Upper lobe of left lung (tissue), 6 donors: ENCODE measurements at regions not wholly inside any gene's neighbourhood (a gene's known extent, or its start where the extent isn't known, plus 50 kb on each side); places are given as distances from the start of the nearest gene placed in this dataset.
"Not testable (repeated sequence)": the region's sequence is repeated elsewhere in the genome, so short reads cannot be mapped to it uniquely, and the experiment has no call there.

Experiments used
- ATAC-seq, 2 donors: fragments of 200-7000 bp; cut with Tn5 transposase; one replicate each; pipeline ENCODE4 v1.9.1; 2022; ENCODE audit warnings: mild to moderate bottlenecking in 2 of 2, moderate library complexity in 2 of 2; ENCODE audit not compliant: low FRiP score in 2 of 2
- DNase-seq, 2 donors: peaks; one replicate each; pipeline ENCODE4 v3.0.0-alpha.2; 2019 to 2020
- H3K27ac ChIP-seq, 4 donors: fragments of 200-600 bp; sonication (generic); one replicate each; pipeline ENCODE4 v1.5.1; 2016 to 2019
- H3K27me3 ChIP-seq, 4 donors: fragments of 200-600 bp; sonication (generic); one replicate each; pipeline ENCODE4 v1.5.1; 2017 to 2019
- H3K36me3 ChIP-seq, 4 donors: fragments of 200-600 bp; sonication (generic); one replicate each; pipeline ENCODE4 v1.5.1; 2016 to 2019
- H3K4me1 ChIP-seq, 4 donors: fragments of 200-600 bp; sonication (generic); one replicate each; pipeline ENCODE4 v1.5.1; 2018 to 2019
- H3K4me3 ChIP-seq, 4 donors: fragments of 200-600 bp; sonication (generic); one replicate each; pipeline ENCODE4 v1.5.1; 2017 to 2019; ENCODE audit warnings: mild to moderate bottlenecking in 2 of 4, moderate library complexity in 1 of 4
- H3K9me3 ChIP-seq, 4 donors: fragments of 200-600 bp; sonication (generic); one replicate each; pipeline ENCODE4 v1.5.1; 2018 to 2019
- CTCF ChIP-seq, 6 experiments: fragments of 450-650 bp in 4 of 6; fragments of 200-600 bp in 2 of 6; sonication (generic) in 2 of 6; IDR thresholded peaks; one replicate each; pipeline ENCODE4 v1.5.1; 2016 to 2019; ENCODE audit warnings: antibody characterized with exemption in 6 of 6
- EP300 ChIP-seq, 4 donors: sonication (generic); formaldehyde crosslinking; IDR thresholded peaks; one replicate each; pipeline ENCODE4 v1.5.1; 2017; ENCODE audit warnings: antibody characterized with exemption in 4 of 4, control low read depth in 2 of 4
- POLR2A ChIP-seq, 4 donors: fragments of 450-650 bp; IDR thresholded peaks; one replicate each; pipeline ENCODE4 v1.5.1; 2016 to 2017; ENCODE audit warnings: antibody characterized with exemption in 4 of 4, mild to moderate bottlenecking in 2 of 4
- POLR2AphosphoS5 ChIP-seq, 2 donors: sonication (generic); formaldehyde crosslinking; IDR thresholded peaks; one replicate each; pipeline ENCODE4 v1.5.1; 2017; ENCODE audit warnings: antibody characterized with exemption in 2 of 2
- WGBS, 2 donors: methylation state at CpG; one replicate each; pipeline ENCODE4 v1.1.5; 2017 to 2018; 5-methylcytosine and 5-hydroxymethylcytosine counted together
- donor health status: DM: no; HTN: no; CAD: no; lungs with moderate emphysema.
- donor health status: DM: no; HTN: yes; CAD: no; lungs with severe emphysema.

GRCh38 chr15:31636911-31637310 is 310.3 kb downstream of the KLF13 start:
- not testable (repeated sequence) for H3K36me3 ChIP-seq, H3K4me1 ChIP-seq, H3K27ac ChIP-seq, ATAC-seq, H3K9me3 ChIP-seq, H3K27me3 ChIP-seq, DNase-seq, H3K4me3 ChIP-seq
- 67 to 83% methylated on average over 1 of the region's 1 CpG for WGBS, 2 donors

- DNase-seq, H3K4me3 ChIP-seq, H3K36me3 ChIP-seq, H3K9me3 ChIP-seq, ATAC-seq, H3K4me1 ChIP-seq, H3K27ac ChIP-seq, H3K27me3 ChIP-seq: not testable (repeated sequence)
- 74 to 75% methylated on average over 4 to 5 of the region's 5 CpGs for WGBS, 2 donors
These were observed 317.3 kb downstream of the KLF13 start for GRCh38 chr15:31643955-31644354.

GRCh38 chr15:31644761-31645160 is 318.1 kb downstream of the KLF13 start:
- WGBS, 2 donors = 76 to 92% methylated on average over 2 to 3 of the region's 3 CpGs
- not testable (repeated sequence) for DNase-seq, ATAC-seq, H3K36me3 ChIP-seq, H3K27ac ChIP-seq, H3K4me1 ChIP-seq, H3K9me3 ChIP-seq, H3K27me3 ChIP-seq, H3K4me3 ChIP-seq

GRCh38 chr15:31647337-31647826 is 320.7 kb downstream of the KLF13 start:
- H3K4me1 ChIP-seq, H3K27me3 ChIP-seq, H3K27ac ChIP-seq, H3K4me3 ChIP-seq, H3K36me3 ChIP-seq, DNase-seq, ATAC-seq, H3K9me3 ChIP-seq: not testable (repeated sequence)
- 40 to 43% methylated on average over 3 of the region's 5 CpGs for WGBS, 2 donors

- not testable (repeated sequence) for H3K4me1 ChIP-seq, H3K4me3 ChIP-seq, ATAC-seq, H3K9me3 ChIP-seq, H3K36me3 ChIP-seq, H3K27ac ChIP-seq, H3K27me3 ChIP-seq
- DNase-seq = peak in 1 of 2 donors; percentile 49
- WGBS, 2 donors = 84 to 85% methylated on average over 7 of the region's 7 CpGs
These were observed 323.0 kb downstream of the KLF13 start for GRCh38 chr15:31649634-31650033.

- peak in 2 of 6 experiments; percentile 22 to 32 for TF ChIP-seq CTCF (IDR thresholded peaks at IDR 0.05)
- peak in 1 of 2 donors; percentile 87 for ATAC-seq
- H3K4me1 ChIP-seq, H3K27ac ChIP-seq, H3K9me3 ChIP-seq, H3K4me3 ChIP-seq, H3K27me3 ChIP-seq, H3K36me3 ChIP-seq: not testable (repeated sequence)
- peak in 1 of 2 donors; percentile 60 for DNase-seq
- 0% methylated on average over 1 of the region's 6 CpGs for WGBS, 2 donors
These were observed 323.5 kb downstream of the KLF13 start for GRCh38 chr15:31650055-31650701.

- not testable (repeated sequence) for H3K27ac ChIP-seq, H3K4me3 ChIP-seq, H3K36me3 ChIP-seq, DNase-seq, ATAC-seq, H3K27me3 ChIP-seq, H3K9me3 ChIP-seq, H3K4me1 ChIP-seq
- 73 to 74% methylated on average over 7 of the region's 8 CpGs for WGBS, 2 donors
These were observed 330.3 kb downstream of the KLF13 start for GRCh38 chr15:31656915-31657314.

- H3K27me3 ChIP-seq = no peaks in the 10 kb centered on the region
- no peak for DNase-seq
- TF ChIP-seq POLR2A (IDR thresholded peaks at IDR 0.05) (no peak), CTCF (IDR thresholded peaks at IDR 0.05) (no peak), EP300 (IDR thresholded peaks at IDR 0.05) (no peak), POLR2AphosphoS5 (IDR thresholded peaks at IDR 0.05) (no peak)
- WGBS, 2 donors = 86 to 90% methylated on average over 4 of the region's 4 CpGs
- H3K9me3 ChIP-seq = no peaks in the 10 kb centered on the region
- no peaks in the 10 kb centered on the region for H3K4me1 ChIP-seq
- ATAC-seq = no peak
- no peaks in the 10 kb centered on the region for H3K36me3 ChIP-seq
- H3K27ac ChIP-seq = no peak overlapping the region
- no peak overlapping the region for H3K4me3 ChIP-seq
These were observed 334.2 kb downstream of the KLF13 start for GRCh38 chr15:31660816-31661215.

- not testable (repeated sequence) for H3K27me3 ChIP-seq, H3K9me3 ChIP-seq, DNase-seq, H3K4me3 ChIP-seq, H3K4me1 ChIP-seq, H3K27ac ChIP-seq, H3K36me3 ChIP-seq, ATAC-seq
- WGBS, 2 donors = 92 to 95% methylated on average over 8 of the region's 8 CpGs
These were observed 339.1 kb downstream of the KLF13 start for GRCh38 chr15:31665732-31666131.

- WGBS, 2 donors = 89 to 94% methylated on average over 10 of the region's 11 CpGs
- not testable (repeated sequence) for H3K27ac ChIP-seq, H3K4me3 ChIP-seq, DNase-seq, H3K9me3 ChIP-seq, H3K27me3 ChIP-seq, H3K36me3 ChIP-seq, H3K4me1 ChIP-seq, ATAC-seq
These were observed 342.7 kb downstream of the KLF13 start for GRCh38 chr15:31669158-31669908.

- H3K36me3 ChIP-seq, H3K27ac ChIP-seq, H3K27me3 ChIP-seq, H3K9me3 ChIP-seq, DNase-seq, H3K4me1 ChIP-seq, H3K4me3 ChIP-seq, ATAC-seq: not testable (repeated sequence)
- 79 to 82% methylated on average over 3 of the region's 3 CpGs for WGBS, 2 donors
These were observed 346.6 kb downstream of the KLF13 start for GRCh38 chr15:31673263-31673662.
